ENCODE measurements at regions not wholly inside any gene's neighbourhood (a gene's known extent, or its start where the extent isn't known, plus 50 kb on each side); places are given as distances from the start of the nearest gene placed in this dataset.

- no peak for TF ChIP-seq POLR2A (IDR thresholded peaks at IDR 0.05; ENCODE audit: low read length)
- no peak for TF ChIP-seq GATA1 (IDR thresholded peaks at IDR 0.05; ENCODE audit: low read depth, low read length)
Measured at GRCh38 chr15:87477026-87477425, 779.5 kb downstream of the NTRK3 start.
